K562 (cell line): ENCODE measurements at regions not wholly inside any gene's neighbourhood (a gene's known extent, or its start where the extent isn't known, plus 50 kb on each side); places are given as distances from the start of the nearest gene placed in this dataset.

Source experiments
- CTCF ChIP-seq, 3 experiments: IDR thresholded peaks in 2 of 3; conservative IDR thresholded peaks in 1 of 3; 2 replicates each; pipeline ENCODE4 v1.5.1; 2011 to 2012; ENCODE audit warnings: low read length in 3 of 3, mild to moderate bottlenecking in 3 of 3, control low read depth in 2 of 3, improper control_type of control experiment in 1 of 3, inconsistent platforms in 1 of 3, low read depth in 1 of 3, mixed read lengths in 1 of 3, moderate library complexity in 1 of 3; ENCODE audit not compliant: insufficient read depth in 2 of 3
- KLF6 ChIP-seq: fragments of 250-450 bp; sonication (Bioruptor Pico); IDR thresholded peaks from 2 replicates; pipeline ENCODE4 v1.4.0; 2020; ENCODE audit warnings: mild to moderate bottlenecking, moderate library complexity, borderline replicate concordance
- MEIS2 ChIP-seq: fragments of 450-650 bp; IDR thresholded peaks from 2 replicates; pipeline ENCODE4 v1.6.1; 2014; ENCODE audit warnings: mild to moderate bottlenecking; ENCODE audit not compliant: partially characterized antibody
- MLX ChIP-seq, 2 experiments: fragments of 450-650 bp in 1 of 2; sonication (generic) in 1 of 2; formaldehyde crosslinking; conservative IDR thresholded peaks; 2 replicates each; pipeline versions ENCODE4 v1.4.0 to v1.8.1; 2020 to 2022; ENCODE audit warnings: mild to moderate bottlenecking in 1 of 2, missing genetic modification reagents in 1 of 2
- MXI1 ChIP-seq: IDR thresholded peaks from 2 replicates; pipeline ENCODE4 v1.6.1; 2011; ENCODE audit warnings: low read depth, mild to moderate bottlenecking, improper control_type of control experiment, low read length
- SREBF1 ChIP-seq: fragments of 150-350 bp; IDR thresholded peaks from 2 replicates; pipeline ENCODE4 v1.6.1; 2014; ENCODE audit warnings: antibody characterized with exemption, low read depth, low read length, borderline replicate concordance
- ZNF41 ChIP-seq: fragments of 250-450 bp; sonication (Bioruptor Pico); conservative IDR thresholded peaks from 2 replicates; pipeline ENCODE4 v1.4.0; 2020; ENCODE audit warnings: mild to moderate bottlenecking
- TF ChIP-seq, protein P1 (sequence below): fragments of 250-450 bp; sonication (Bioruptor Pico); IDR thresholded peaks from 2 replicates; pipeline ENCODE4 v1.4.0; 2020; ENCODE audit warnings: mild to moderate bottlenecking, moderate library complexity

DNA sequence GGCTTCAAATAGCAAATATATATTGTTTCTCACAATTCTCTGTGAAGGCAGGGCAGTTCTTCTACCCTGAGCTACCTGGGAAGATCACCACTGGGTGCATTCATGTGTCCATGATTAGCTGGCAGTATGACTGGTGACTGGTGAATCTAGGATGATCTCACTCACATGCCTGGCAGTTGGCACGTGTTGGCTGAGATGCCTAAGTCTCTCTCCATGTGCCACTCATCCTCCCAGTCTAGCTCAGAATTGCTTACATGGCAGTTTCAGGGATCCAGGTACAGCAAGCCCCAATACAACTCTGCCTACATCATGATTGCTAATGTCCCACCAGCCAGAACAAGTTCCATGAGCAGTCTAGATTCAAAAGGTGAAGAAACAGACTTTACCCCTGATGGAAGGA lies 346.8 kb upstream of the CNR1 start:
- no peak for TF ChIP-seq ZNF41 (CRISPR knock-in tag)
- TF ChIP-seq, protein P1, sequence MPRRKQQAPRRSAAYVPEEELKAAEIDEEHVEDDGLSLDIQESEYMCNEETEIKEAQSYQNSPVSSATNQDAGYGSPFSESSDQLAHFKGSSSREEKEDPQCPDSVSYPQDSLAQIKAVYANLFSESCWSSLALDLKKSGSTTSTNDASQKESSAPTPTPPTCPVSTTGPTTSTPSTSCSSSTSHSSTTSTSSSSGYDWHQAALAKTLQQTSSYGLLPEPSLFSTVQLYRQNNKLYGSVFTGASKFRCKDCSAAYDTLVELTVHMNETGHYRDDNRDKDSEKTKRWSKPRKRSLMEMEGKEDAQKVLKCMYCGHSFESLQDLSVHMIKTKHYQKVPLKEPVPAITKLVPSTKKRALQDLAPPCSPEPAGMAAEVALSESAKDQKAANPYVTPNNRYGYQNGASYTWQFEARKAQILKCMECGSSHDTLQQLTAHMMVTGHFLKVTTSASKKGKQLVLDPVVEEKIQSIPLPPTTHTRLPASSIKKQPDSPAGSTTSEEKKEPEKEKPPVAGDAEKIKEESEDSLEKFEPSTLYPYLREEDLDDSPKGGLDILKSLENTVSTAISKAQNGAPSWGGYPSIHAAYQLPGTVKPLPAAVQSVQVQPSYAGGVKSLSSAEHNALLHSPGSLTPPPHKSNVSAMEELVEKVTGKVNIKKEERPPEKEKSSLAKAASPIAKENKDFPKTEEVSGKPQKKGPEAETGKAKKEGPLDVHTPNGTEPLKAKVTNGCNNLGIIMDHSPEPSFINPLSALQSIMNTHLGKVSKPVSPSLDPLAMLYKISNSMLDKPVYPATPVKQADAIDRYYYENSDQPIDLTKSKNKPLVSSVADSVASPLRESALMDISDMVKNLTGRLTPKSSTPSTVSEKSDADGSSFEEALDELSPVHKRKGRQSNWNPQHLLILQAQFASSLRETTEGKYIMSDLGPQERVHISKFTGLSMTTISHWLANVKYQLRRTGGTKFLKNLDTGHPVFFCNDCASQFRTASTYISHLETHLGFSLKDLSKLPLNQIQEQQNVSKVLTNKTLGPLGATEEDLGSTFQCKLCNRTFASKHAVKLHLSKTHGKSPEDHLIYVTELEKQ (CRISPR knock-in tag): no peak
- TF ChIP-seq SREBF1: no peak
- TF ChIP-seq KLF6 (CRISPR knock-in tag): no peak
- TF ChIP-seq MLX (CRISPR knock-in tag; conservative IDR thresholded peaks at IDR 0.05): no peak
- TF ChIP-seq MXI1: no peak
- no peak for TF ChIP-seq CTCF (IDR thresholded peaks at IDR 0.05 in 2 of 3, conservative IDR thresholded peaks at IDR 0.05 in 1 of 3; ENCODE audit: insufficient read depth in 2 of 3, low read depth in 1 of 3, low read length in 3 of 3)
- no peak for TF ChIP-seq MEIS2
